HG03025 (cell line): ENCODE measurements at regions not wholly inside any gene's neighbourhood (a gene's known extent, or its start where the extent isn't known, plus 50 kb on each side); places are given as distances from the start of the nearest gene placed in this dataset.

Experiments
- ATAC-seq: cut with Tn5 transposase; IDR thresholded peaks from one replicate; pipeline ENCODE4 v1.9.1; 2021; ENCODE audit warnings: mild to moderate bottlenecking, moderate library complexity; ENCODE audit not compliant: unreplicated experiment, low FRiP score

DNA sequence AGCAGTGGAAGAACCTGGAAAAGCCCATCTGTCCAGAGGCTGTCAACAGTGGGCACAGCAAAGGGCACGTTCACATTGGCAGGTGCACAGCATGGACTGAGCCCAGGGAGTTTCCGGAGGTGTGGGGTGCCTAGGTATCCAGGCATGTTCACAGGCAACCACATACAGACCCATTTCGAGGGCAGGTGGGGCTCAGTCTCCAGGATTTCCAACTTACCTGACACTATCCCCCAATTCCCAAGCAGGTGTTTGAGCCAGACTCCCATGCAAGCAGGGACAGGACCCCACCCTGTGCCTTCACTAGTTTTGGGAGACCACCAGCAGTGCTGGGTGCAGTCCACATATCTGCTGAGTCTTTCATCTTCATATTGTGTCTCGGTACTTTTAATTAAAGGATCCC is 65.0 kb upstream of the IRF2BP2 start:
- no peak for ATAC-seq

- ATAC-seq: no peak
Observed at GRCh38 chr1:234674218-234674815, 64.3 kb upstream of the IRF2BP2 start.

DNA sequence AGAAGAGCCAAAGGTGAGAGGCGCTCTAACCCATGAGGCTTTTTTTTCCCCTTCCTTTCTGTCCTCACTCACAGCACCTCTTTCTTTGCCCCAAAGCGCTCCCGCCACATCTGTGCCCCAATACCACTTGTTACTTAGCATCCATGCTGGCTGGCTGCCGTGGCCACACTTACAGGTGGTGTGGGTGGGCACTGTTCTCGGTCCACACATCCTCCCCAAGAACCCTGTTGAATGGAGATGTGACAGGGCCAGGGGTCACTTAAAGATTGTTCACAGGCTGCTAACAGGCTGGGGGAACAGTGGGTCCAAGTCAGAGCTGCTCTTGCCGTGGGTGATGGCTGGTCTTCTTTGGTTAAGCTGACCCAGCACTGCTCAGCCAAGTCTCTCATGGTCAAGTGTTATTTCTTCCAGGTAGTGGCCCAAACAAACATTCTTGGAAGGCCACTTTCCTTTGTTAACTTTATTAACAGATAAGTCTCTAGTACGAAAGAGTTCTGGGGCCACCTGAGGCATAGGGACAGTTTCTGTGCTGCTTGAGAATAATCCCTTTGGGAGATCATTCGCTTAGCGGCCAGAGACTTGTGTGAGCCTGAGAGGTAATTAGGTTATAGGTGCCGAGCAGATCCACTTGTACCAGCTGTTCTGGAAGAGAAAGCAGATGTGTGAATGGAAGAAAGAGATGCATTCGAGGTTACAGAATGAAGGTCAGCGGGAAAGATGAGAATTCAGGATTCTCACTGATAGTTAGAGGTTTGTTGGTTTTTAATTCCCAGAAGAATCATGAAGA is 62.6 kb upstream of the IRF2BP2 start:
- no peak for ATAC-seq

- ATAC-seq: no peak
Observed at GRCh38 chr1:234670967-234671626, 61.1 kb upstream of the IRF2BP2 start.

GRCh38 chr1:234669499-234669898 is 59.5 kb upstream of the IRF2BP2 start:
- ATAC-seq: no peak

DNA sequence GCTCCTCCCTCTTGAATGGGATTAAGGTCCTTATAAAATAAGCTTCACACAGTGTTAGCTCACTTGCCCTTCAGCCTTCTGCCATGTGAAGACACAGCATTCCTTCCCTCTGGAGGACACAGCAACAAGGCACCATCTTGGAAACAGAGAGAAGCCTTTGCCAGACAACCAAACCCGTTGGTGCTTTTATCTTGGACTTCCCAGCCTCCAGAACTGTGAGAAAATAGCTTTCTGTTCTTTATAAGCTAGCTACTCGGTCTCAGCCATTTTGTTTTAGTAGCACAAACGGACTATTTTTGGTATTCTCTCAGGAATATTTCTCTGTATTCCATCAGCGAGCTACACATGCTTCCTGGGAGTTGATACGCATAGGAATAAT is 58.6 kb upstream of the IRF2BP2 start:
- ATAC-seq: no peak

DNA sequence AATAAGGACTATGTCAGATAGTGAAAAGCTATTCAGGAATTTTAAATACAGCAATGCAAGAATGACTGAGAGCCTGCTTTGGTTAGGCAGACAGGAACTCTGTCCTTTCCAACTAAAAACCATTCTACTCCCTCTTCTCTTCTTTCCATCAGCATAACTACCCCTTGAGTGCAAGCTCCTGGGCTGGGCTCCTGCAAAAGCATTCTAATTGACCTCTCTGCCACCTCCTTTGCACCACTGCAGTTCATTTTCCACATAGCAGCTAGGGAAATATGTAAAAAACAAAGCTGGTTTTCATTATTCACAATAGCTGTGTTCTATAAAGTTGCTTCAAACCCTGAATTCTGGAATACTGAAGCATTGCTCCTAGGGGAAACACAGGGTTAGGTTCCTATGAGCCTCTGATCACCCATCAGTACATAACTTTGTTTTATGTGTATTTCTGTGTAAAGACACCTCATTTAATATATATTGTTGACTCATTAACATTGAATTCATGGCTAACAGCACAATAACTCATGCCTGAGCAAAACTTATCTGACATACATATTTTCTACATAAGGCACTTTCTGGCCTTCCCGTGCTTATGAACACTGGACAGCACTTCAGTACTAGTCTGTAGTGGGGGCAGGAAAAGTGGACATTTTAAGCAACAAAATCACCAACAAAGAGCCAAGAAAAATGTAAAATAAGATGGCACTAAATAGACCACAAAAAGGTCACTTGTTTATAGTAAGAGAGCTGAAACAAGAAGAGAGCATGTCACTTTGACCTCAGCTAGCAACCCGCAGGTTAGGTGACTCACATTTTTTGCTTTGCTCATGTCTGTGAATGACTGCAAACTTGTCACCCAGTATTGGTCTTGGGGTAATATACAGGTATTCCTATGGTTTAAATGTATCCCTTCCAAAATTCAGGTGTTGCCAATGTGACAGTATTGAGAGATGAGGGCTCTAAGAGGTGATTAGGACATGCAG is 57.9 kb upstream of the IRF2BP2 start:
- no peak for ATAC-seq

DNA sequence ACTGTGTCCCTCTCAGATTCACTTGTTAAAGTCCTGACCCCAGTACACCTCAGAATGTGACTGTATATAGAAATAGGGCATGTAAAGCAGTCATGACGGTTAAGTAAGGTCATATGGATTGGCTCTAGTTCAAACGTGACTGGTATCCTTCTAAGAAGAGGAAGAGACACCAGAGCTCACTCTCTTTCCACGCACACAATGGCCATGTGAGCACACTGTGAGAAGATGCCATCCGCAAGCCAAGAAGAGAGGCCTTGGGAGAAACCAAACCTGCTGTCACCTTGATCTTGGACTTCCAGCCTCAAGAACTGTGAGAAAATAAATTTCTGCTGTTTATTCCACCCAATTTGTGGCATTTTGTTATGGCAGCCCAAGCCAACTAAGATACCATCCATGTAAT is 56.8 kb upstream of the IRF2BP2 start:
- ATAC-seq: no peak

DNA sequence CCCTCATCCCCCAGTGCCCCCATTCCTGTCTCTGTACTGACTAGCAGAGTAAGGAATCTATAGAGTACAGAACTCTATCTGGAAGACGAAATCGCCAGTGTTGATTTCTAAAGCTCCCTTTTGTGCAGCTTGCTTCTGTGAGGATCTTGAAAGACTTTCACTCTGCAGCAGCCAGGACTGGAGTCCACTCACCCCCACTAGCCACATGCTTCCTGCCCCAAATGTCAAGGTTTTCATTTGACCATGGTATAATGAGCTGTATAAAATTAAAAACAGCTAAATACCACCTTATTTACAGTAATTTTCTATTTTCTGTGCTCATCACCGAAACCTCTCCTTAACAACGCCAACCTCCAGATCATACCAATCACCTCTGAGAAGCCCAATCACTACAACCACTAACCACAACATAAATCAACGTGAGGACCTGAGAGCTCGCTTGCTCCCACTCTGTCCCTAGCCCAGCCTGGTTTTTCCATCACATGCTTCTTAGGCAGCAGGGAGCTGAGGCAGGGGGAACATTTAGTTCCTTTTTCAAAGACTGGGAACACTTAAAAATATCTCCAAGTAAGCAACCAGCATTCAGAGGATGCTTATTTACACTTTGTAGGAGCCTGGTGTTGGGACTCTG is 56.1 kb upstream of the IRF2BP2 start:
- ATAC-seq: no peak

DNA sequence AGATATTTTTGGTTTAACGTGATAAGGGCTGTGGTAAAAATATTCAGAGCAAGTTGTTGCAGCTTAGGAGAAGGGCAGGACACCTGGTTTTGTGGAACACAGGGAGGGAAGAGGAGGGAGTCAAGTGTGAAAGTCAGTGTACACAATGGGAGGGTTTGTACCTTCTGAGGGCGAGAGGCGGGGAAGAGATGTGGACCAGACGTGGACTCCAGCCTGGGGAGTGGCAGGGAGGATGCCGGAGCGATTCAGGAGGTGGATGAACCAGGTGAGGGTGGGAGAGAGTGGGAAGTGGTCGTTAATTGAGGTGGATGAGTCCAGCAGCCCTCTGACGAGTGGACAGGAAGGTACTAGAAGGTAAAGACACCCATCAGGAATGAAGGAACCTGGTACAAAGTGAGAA is 52.2 kb upstream of the IRF2BP2 start:
- no peak for ATAC-seq

- no peak for ATAC-seq
Observed at GRCh38 chr1:234661317-234661928, 51.4 kb upstream of the IRF2BP2 start.

- no peak for ATAC-seq
Observed at GRCh38 chr1:234660536-234661316, 50.7 kb upstream of the IRF2BP2 start.
